SK-N-SH (cell line): ENCODE measurements at regions not wholly inside any gene's neighbourhood (a gene's known extent, or its start where the extent isn't known, plus 50 kb on each side); places are given as distances from the start of the nearest gene placed in this dataset.
A peak's percentile ranks its signal among the peaks of the same experiment; 100 is the strongest.

Experiments used
- CTCF ChIA-PET: fragments of 300-600, 350-600 bp; formaldehyde crosslinking; extraction: SDS; loops from one replicate; lab custom pipeline; 2021; lab: Yijun Ruan, JAX
- POLR2A ChIA-PET: fragments of 350-600 bp; sonication (Branson Sonifier 250); formaldehyde crosslinking; extraction: SDS; loops from one replicate; lab custom pipeline; 2020; ENCODE audit warnings: antibody characterized with exemption, inconsistent platforms; lab: Yijun Ruan, JAX
- DNase-seq: peaks from one replicate; pipeline ENCODE4 v3.0.0; 2012
- H2AFZ ChIP-seq: fragments of 200-600 bp; sonication (generic); 2 replicates; pipeline ENCODE4 v1.8.1; 2016; ENCODE audit warnings: antibody characterized with exemption, mild to moderate bottlenecking, low read depth
- H3F3A ChIP-seq: fragments of 200-600 bp; sonication (generic); replicated peaks from 2 replicates; pipeline ENCODE3; 2016; ENCODE audit warnings: antibody characterized with exemption, mild to moderate bottlenecking; ENCODE audit not compliant: insufficient read depth
- H3K27ac ChIP-seq, 2 experiments: fragments of 200-500 bp in 1 of 2; fragments of 200-600 bp in 1 of 2; sonication (Bioruptor generic) in 1 of 2; sonication (generic), shearing (Covaris generic) in 1 of 2; 2 replicates each; pipeline versions ENCODE4 v1.5.1 to v1.6.1; 2014 to 2016; ENCODE audit warnings: low read depth in 2 of 2, inconsistent platforms in 1 of 2, low read length in 1 of 2, mild to moderate bottlenecking in 1 of 2, mixed read lengths in 1 of 2
- H3K27me3 ChIP-seq: fragments of 200-600 bp; sonication (generic), shearing (Covaris generic); 2 replicates; pipeline ENCODE4 v1.6.1; 2016; ENCODE audit warnings: mixed run types; ENCODE audit not compliant: insufficient read depth
- H3K36me3 ChIP-seq, 2 experiments: fragments of 200-500 bp in 1 of 2; fragments of 200-600 bp in 1 of 2; sonication (Bioruptor generic) in 1 of 2; sonication (generic) in 1 of 2; replicated peaks in 1 of 2; 2 replicates each; pipeline versions ENCODE3 to v1.5.1; 2014 to 2016; ENCODE audit warnings: low read length in 1 of 2, mild to moderate bottlenecking in 1 of 2; ENCODE audit not compliant: insufficient read depth in 2 of 2, control insufficient read depth in 1 of 2
- H3K4me1 ChIP-seq, 2 experiments: fragments of 200-500 bp in 1 of 2; fragments of 200-600 bp in 1 of 2; sonication (Bioruptor generic) in 1 of 2; sonication (generic), shearing (Covaris generic) in 1 of 2; 2 replicates each; pipeline versions ENCODE4 v1.5.1 to v1.6.1; 2014 to 2016; ENCODE audit warnings: low read depth in 1 of 2, low read length in 1 of 2, mixed run types in 1 of 2; ENCODE audit not compliant: insufficient read depth in 2 of 2, control insufficient read depth in 1 of 2
- H3K4me2 ChIP-seq: fragments of 200-600 bp; sonication (generic), shearing (Covaris generic); 2 replicates; pipeline ENCODE4 v1.6.1; 2017; ENCODE audit warnings: mixed run types
- H3K4me3 ChIP-seq, 2 experiments: fragments of 200-500 bp in 1 of 2; fragments of 200-600 bp in 1 of 2; sonication (Bioruptor generic) in 1 of 2; sonication (generic), shearing (Covaris generic) in 1 of 2; 2 replicates each; pipeline versions ENCODE4 v1.5.1 to v1.8.1; 2014 to 2016; ENCODE audit warnings: low read depth in 2 of 2, inconsistent platforms in 1 of 2, low read length in 1 of 2, mild to moderate bottlenecking in 1 of 2, mixed read lengths in 1 of 2, moderate library complexity in 1 of 2
- H3K79me2 ChIP-seq: fragments of 200-600 bp; sonication (generic); 2 replicates; pipeline ENCODE4 v1.8.1; 2017; ENCODE audit warnings: mild to moderate bottlenecking; ENCODE audit not compliant: insufficient read depth
- H3K9ac ChIP-seq: fragments of 200-600 bp; sonication (generic); 2 replicates; pipeline ENCODE4 v1.6.1; 2017; ENCODE audit warnings: mixed run types
- H3K9me2 ChIP-seq: fragments of 200-600 bp; sonication (generic); 2 replicates; pipeline ENCODE4 v1.6.1; 2017; ENCODE audit warnings: mixed run types
- H3K9me3 ChIP-seq: fragments of 200-600 bp; sonication (generic); 2 replicates; pipeline ENCODE4 v1.6.1; 2017; ENCODE audit warnings: mixed run types, mild to moderate bottlenecking, moderate library complexity
- H4K20me1 ChIP-seq: fragments of 200-600 bp; sonication (generic); 2 replicates; pipeline ENCODE4 v1.6.1; 2017; ENCODE audit warnings: mild to moderate bottlenecking, mixed run types; ENCODE audit not compliant: insufficient read depth
- CHD2 ChIP-seq: fragments of 150-350 bp; IDR thresholded peaks from 2 replicates; pipeline ENCODE4 v1.6.1; 2018; ENCODE audit warnings: low read length; ENCODE audit not compliant: partially characterized antibody
- ELF1 ChIP-seq: IDR thresholded peaks from 2 replicates; pipeline ENCODE4 v1.4.0; 2012
- FOXM1 ChIP-seq: IDR thresholded peaks from 2 replicates; pipeline ENCODE4 v1.4.0; 2012; ENCODE audit warnings: low read depth, mild to moderate bottlenecking
- GABPA ChIP-seq: IDR thresholded peaks from 2 replicates; pipeline ENCODE4 v1.4.0; 2012; ENCODE audit warnings: low read depth, mild to moderate bottlenecking
- IRF3 ChIP-seq: fragments of 150-350 bp; IDR thresholded peaks from 2 replicates; pipeline ENCODE4 v1.6.1; 2016; ENCODE audit warnings: mild to moderate bottlenecking, low read depth, low read length
- MXI1 ChIP-seq: IDR thresholded peaks from 2 replicates; pipeline ENCODE4 v1.6.1; 2012; ENCODE audit warnings: mild to moderate bottlenecking, low read depth, low read length, improper control_type of control experiment
- NRF1 ChIP-seq: IDR thresholded peaks from 2 replicates; pipeline ENCODE4 v1.6.1; 2012; ENCODE audit warnings: low read depth, mild to moderate bottlenecking, low read length
- RCOR1 ChIP-seq: fragments of 150-350 bp; IDR thresholded peaks from 2 replicates; pipeline ENCODE4 v1.6.1; 2017; ENCODE audit warnings: antibody characterized with exemption, low read length
- REST ChIP-seq: IDR thresholded peaks from 2 replicates; pipeline ENCODE4 v1.6.1; 2012; ENCODE audit warnings: mild to moderate bottlenecking, low read depth, low read length, moderate library complexity
- RFX5 ChIP-seq: IDR thresholded peaks from 2 replicates; pipeline ENCODE4 v1.6.1; 2012; ENCODE audit warnings: mild to moderate bottlenecking, improper control_type of control experiment, low read length
- RXRA ChIP-seq: IDR thresholded peaks from 2 replicates; pipeline ENCODE4 v1.4.0; 2012; ENCODE audit warnings: low read depth, mild to moderate bottlenecking, borderline replicate concordance
- SMC3 ChIP-seq: IDR thresholded peaks from 2 replicates; pipeline ENCODE4 v1.6.1; 2012; ENCODE audit warnings: low read depth, low read length, improper control_type of control experiment
- TCF12 ChIP-seq: IDR thresholded peaks from 2 replicates; pipeline ENCODE4 v1.4.0; 2012
- TEAD4 ChIP-seq: IDR thresholded peaks from 2 replicates; pipeline ENCODE4 v1.4.0; 2012; ENCODE audit warnings: mild to moderate bottlenecking, borderline replicate concordance; ENCODE audit not compliant: insufficient read depth
- USF1 ChIP-seq: IDR thresholded peaks from 2 replicates; pipeline ENCODE4 v1.4.0; 2012; ENCODE audit warnings: low read depth, borderline replicate concordance
- YY1 ChIP-seq: IDR thresholded peaks from 2 replicates; pipeline ENCODE4 v1.4.0; 2012; ENCODE audit warnings: low read depth, mild to moderate bottlenecking
- ZBTB33 ChIP-seq: IDR thresholded peaks from 2 replicates; pipeline ENCODE4 v1.4.0; 2012; ENCODE audit warnings: low read depth, borderline replicate concordance
- WGBS: methylation state at CpG from one replicate; pipeline ENCODE4 v1.1.6; 2017; ENCODE audit warnings: low lambda C conversion rate; 5-methylcytosine and 5-hydroxymethylcytosine counted together

GRCh38 chr4:162891788-162892707 is 274.6 kb downstream of the NAF1 start:
- CTCF ChIA-PET, result no interaction called here
- no peak overlapping the region for H3K9ac ChIP-seq
- no peak for TF ChIP-seq SMC3
- TF ChIP-seq RXRA, result no peak
- no peak for TF ChIP-seq TEAD4
- no peak for TF ChIP-seq GABPA
- TF ChIP-seq USF1, result no peak
- no peak for TF ChIP-seq RFX5
- TF ChIP-seq RCOR1, result no peak
- no peak for TF ChIP-seq CHD2
- no peak for TF ChIP-seq NRF1
- no peak for TF ChIP-seq ZBTB33
- TF ChIP-seq FOXM1, result no peak
- TF ChIP-seq TCF12, result no peak
- TF ChIP-seq MXI1, result no peak
- no peak for TF ChIP-seq ELF1
- TF ChIP-seq YY1, result no peak
- no peak for TF ChIP-seq IRF3
- no peak for TF ChIP-seq REST
- TF ChIP-seq, all 33 proteins: peak for 0
- Histone ChIP-seq H3K4me3 (no peak overlapping the region), H2AFZ (no peak overlapping the region), H3K4me2 (no peak overlapping the region), H3K27ac (peak overlapping the region in 1 of 2 experiments; percentile 11; a peak in 1 of 4 replicates), H3K79me2 (no peaks in the 10 kb centered on the region), H3K27me3 (no peaks in the 10 kb centered on the region), H3F3A (no peaks in the 10 kb centered on the region), H3K9me2 (no peaks in the 10 kb centered on the region), H3K4me1 (no peaks in the 10 kb centered on the region), H4K20me1 (no peaks in the 10 kb centered on the region), H3K36me3 (no peaks in the 10 kb centered on the region), H3K9me3 (no peaks in the 10 kb centered on the region)
- POLR2A ChIA-PET, result no interaction called here
- 7% methylated on average over 3 of the region's 3 CpGs for WGBS
- DNase-seq, result no peak
